ENCODE measurements at regions not wholly inside any gene's neighbourhood (a gene's known extent, or its start where the extent isn't known, plus 50 kb on each side); places are given as distances from the start of the nearest gene placed in this dataset.

DNA sequence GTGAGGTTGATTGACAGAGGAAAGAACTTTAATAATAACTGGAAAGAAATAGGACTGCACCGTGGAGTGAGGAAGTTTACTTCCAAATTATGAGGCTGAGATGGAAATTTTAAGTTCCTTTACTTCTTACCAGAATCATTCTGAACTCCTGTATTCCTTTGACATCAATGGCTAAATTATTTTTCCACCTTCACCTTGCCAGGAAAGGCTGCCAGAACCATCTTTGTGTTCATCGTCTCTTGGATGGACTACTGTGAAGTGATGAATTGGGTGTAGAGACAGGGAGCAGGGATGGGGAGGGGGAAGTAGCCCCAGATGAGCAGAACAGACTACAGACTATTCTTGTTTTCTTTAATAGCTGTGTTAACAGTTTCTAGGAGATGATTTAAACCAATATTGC, 102.1 kb upstream of the CEP162 start:
- TF ChIP-seq, protein P1, sequence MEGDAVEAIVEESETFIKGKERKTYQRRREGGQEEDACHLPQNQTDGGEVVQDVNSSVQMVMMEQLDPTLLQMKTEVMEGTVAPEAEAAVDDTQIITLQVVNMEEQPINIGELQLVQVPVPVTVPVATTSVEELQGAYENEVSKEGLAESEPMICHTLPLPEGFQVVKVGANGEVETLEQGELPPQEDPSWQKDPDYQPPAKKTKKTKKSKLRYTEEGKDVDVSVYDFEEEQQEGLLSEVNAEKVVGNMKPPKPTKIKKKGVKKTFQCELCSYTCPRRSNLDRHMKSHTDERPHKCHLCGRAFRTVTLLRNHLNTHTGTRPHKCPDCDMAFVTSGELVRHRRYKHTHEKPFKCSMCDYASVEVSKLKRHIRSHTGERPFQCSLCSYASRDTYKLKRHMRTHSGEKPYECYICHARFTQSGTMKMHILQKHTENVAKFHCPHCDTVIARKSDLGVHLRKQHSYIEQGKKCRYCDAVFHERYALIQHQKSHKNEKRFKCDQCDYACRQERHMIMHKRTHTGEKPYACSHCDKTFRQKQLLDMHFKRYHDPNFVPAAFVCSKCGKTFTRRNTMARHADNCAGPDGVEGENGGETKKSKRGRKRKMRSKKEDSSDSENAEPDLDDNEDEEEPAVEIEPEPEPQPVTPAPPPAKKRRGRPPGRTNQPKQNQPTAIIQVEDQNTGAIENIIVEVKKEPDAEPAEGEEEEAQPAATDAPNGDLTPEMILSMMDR (IDR thresholded peaks at IDR 0.05) = no peak
- TF ChIP-seq, protein P2, sequence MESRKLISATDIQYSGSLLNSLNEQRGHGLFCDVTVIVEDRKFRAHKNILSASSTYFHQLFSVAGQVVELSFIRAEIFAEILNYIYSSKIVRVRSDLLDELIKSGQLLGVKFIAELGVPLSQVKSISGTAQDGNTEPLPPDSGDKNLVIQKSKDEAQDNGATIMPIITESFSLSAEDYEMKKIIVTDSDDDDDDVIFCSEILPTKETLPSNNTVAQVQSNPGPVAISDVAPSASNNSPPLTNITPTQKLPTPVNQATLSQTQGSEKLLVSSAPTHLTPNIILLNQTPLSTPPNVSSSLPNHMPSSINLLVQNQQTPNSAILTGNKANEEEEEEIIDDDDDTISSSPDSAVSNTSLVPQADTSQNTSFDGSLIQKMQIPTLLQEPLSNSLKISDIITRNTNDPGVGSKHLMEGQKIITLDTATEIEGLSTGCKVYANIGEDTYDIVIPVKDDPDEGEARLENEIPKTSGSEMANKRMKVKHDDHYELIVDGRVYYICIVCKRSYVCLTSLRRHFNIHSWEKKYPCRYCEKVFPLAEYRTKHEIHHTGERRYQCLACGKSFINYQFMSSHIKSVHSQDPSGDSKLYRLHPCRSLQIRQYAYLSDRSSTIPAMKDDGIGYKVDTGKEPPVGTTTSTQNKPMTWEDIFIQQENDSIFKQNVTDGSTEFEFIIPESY (IDR thresholded peaks at IDR 0.05; ENCODE audit: borderline replicate concordance, low read depth) = no peak
- TF ChIP-seq FOXM1 (IDR thresholded peaks at IDR 0.05; ENCODE audit: low read depth) (no peak), SIN3A (IDR thresholded peaks at IDR 0.05; ENCODE audit: borderline replicate concordance, low read depth, low read length) (no peak), FOXJ3 (CRISPR knock-in tag; IDR thresholded peaks at IDR 0.05) (no peak), RFX5 (IDR thresholded peaks at IDR 0.05; ENCODE audit: low read length) (no peak), GABPA (IDR thresholded peaks at IDR 0.05; ENCODE audit: low read depth) (no peak), MXI1 (IDR thresholded peaks at IDR 0.05; ENCODE audit: low read depth, low read length) (no peak)
- TF ChIP-seq, protein P3, sequence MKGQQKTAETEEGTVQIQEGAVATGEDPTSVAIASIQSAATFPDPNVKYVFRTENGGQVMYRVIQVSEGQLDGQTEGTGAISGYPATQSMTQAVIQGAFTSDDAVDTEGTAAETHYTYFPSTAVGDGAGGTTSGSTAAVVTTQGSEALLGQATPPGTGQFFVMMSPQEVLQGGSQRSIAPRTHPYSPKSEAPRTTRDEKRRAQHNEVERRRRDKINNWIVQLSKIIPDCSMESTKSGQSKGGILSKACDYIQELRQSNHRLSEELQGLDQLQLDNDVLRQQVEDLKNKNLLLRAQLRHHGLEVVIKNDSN (IDR thresholded peaks at IDR 0.05; ENCODE audit: borderline replicate concordance, low read depth) = no peak
